HEK293 (cell line): ENCODE measurements at regions not wholly inside any gene's neighbourhood (a gene's known extent, or its start where the extent isn't known, plus 50 kb on each side); places are given as distances from the start of the nearest gene placed in this dataset.

Experiments
- CTCF ChIA-PET: fragments of 350-600 bp; formaldehyde crosslinking; extraction: SDS; loops from one replicate; lab custom pipeline; 2021; ENCODE audit warnings: antibody characterized with exemption; lab: Yijun Ruan, JAX
- POLR2A ChIA-PET: fragments of 300-600 bp; formaldehyde crosslinking; extraction: SDS; loops from one replicate; lab custom pipeline; 2020; ENCODE audit warnings: antibody characterized with exemption, inconsistent platforms; lab: Yijun Ruan, JAX
- H3K27ac ChIP-seq: fragments of 200-500 bp; sonication (Bioruptor generic); 2 replicates; pipeline ENCODE4 v1.5.1; 2014; ENCODE audit warnings: low read depth, low read length, control low read depth, inconsistent platforms; ENCODE audit errors: extremely low read depth
- H3K36me3 ChIP-seq, 2 experiments: fragments of 200-500 bp in 1 of 2; sonication (Bioruptor generic) in 1 of 2; 1 replicate in 1 of 2; 2 replicates in 1 of 2; pipeline ENCODE4 v1.5.1; 2014 to 2017; ENCODE audit warnings: inconsistent platforms in 2 of 2, low read length in 2 of 2; ENCODE audit not compliant: control insufficient read depth in 2 of 2, insufficient read depth in 1 of 2
- H3K4me1 ChIP-seq: fragments of 200-500 bp; sonication (Bioruptor generic); 2 replicates; pipeline ENCODE4 v1.5.1; 2014; ENCODE audit warnings: mild to moderate bottlenecking, low read length, inconsistent platforms; ENCODE audit not compliant: control insufficient read depth, insufficient read depth
- H3K4me3 ChIP-seq: 2 replicates; pipeline ENCODE4 v1.5.1; 2011; ENCODE audit warnings: low read depth, mild to moderate bottlenecking, control low read depth, low read length, moderate library complexity
- H3K9me3 ChIP-seq: fragments of 200-500 bp; sonication (Bioruptor generic); 2 replicates; pipeline ENCODE4 v1.5.1; 2014; ENCODE audit warnings: low read depth, low read length, inconsistent platforms; ENCODE audit not compliant: control insufficient read depth, insufficient read depth
- AEBP2 ChIP-seq: fragments of 450-650 bp; formaldehyde crosslinking; IDR thresholded peaks from 2 replicates; pipeline ENCODE4 v1.5.1; 2016; ENCODE audit warnings: missing biosample characterization, missing genetic modification characterization, borderline replicate concordance
- KLF17 ChIP-seq: fragments of 450-650 bp; formaldehyde crosslinking; IDR thresholded peaks from 2 replicates; pipeline ENCODE4 v1.5.1; 2016; ENCODE audit warnings: missing biosample characterization, missing genetic modification characterization
- SCRT1 ChIP-seq: fragments of 450-650 bp; formaldehyde crosslinking; IDR thresholded peaks from 2 replicates; pipeline ENCODE4 v1.5.1; 2016; ENCODE audit warnings: missing biosample characterization, missing genetic modification characterization, borderline replicate concordance
- TCF7L2 ChIP-seq: IDR thresholded peaks from 2 replicates; pipeline ENCODE4 v1.6.1; 2011; ENCODE audit warnings: low read depth, mild to moderate bottlenecking, inconsistent platforms, low read length, moderate library complexity, borderline replicate concordance
- ZBTB21 ChIP-seq: fragments of 450-650 bp; formaldehyde crosslinking; IDR thresholded peaks from 2 replicates; pipeline ENCODE4 v1.5.1; 2017; ENCODE audit warnings: missing biosample characterization, missing genetic modification characterization
- ZNF112 ChIP-seq: fragments of 450-650 bp; formaldehyde crosslinking; IDR thresholded peaks from 2 replicates; pipeline ENCODE4 v1.5.0; 2017; ENCODE audit warnings: missing biosample characterization, missing genetic modification characterization
- ZNF132 ChIP-seq: fragments of 450-650 bp; formaldehyde crosslinking; IDR thresholded peaks from 2 replicates; pipeline ENCODE4 v1.5.1; 2017; ENCODE audit warnings: missing biosample characterization, missing genetic modification characterization, borderline replicate concordance
- ZNF138 ChIP-seq: fragments of 450-650 bp; formaldehyde crosslinking; IDR thresholded peaks from 2 replicates; pipeline ENCODE4 v1.5.1; 2016; ENCODE audit warnings: missing biosample characterization, missing genetic modification characterization, borderline replicate concordance
- ZNF155 ChIP-seq: fragments of 450-650 bp; formaldehyde crosslinking; IDR thresholded peaks from 2 replicates; pipeline ENCODE4 v1.5.1; 2016; ENCODE audit warnings: missing biosample characterization, missing genetic modification characterization
- ZNF2 ChIP-seq: fragments of 450-650 bp; formaldehyde crosslinking; IDR thresholded peaks from 2 replicates; pipeline ENCODE4 v1.5.1; 2016; ENCODE audit warnings: missing biosample characterization, missing genetic modification characterization
- ZNF221 ChIP-seq: fragments of 450-650 bp; formaldehyde crosslinking; IDR thresholded peaks from 2 replicates; pipeline ENCODE4 v1.5.1; 2017; ENCODE audit warnings: missing biosample characterization, missing genetic modification characterization, borderline replicate concordance
- ZNF266 ChIP-seq: fragments of 450-650 bp; formaldehyde crosslinking; IDR thresholded peaks from 2 replicates; pipeline ENCODE4 v1.5.1; 2016; ENCODE audit warnings: missing biosample characterization, missing genetic modification characterization, low read depth
- ZNF48 ChIP-seq: fragments of 450-650 bp; formaldehyde crosslinking; IDR thresholded peaks from 2 replicates; pipeline ENCODE4 v1.5.1; 2016; ENCODE audit warnings: missing biosample characterization, missing genetic modification characterization
- ZNF654 ChIP-seq: fragments of 450-650 bp; formaldehyde crosslinking; IDR thresholded peaks from 2 replicates; pipeline ENCODE4 v1.5.1; 2016; ENCODE audit warnings: low read depth, missing biosample characterization, missing genetic modification characterization
- ZNF704 ChIP-seq: fragments of 450-650 bp; formaldehyde crosslinking; IDR thresholded peaks from 2 replicates; pipeline ENCODE4 v1.5.1; 2016; ENCODE audit warnings: missing biosample characterization, missing genetic modification characterization
- ZNF747 ChIP-seq: fragments of 450-650 bp; formaldehyde crosslinking; IDR thresholded peaks from 2 replicates; pipeline ENCODE4 v1.5.1; 2016; ENCODE audit warnings: missing biosample characterization, missing genetic modification characterization
- ZNF768 ChIP-seq: fragments of 450-650 bp; formaldehyde crosslinking; IDR thresholded peaks from 2 replicates; pipeline ENCODE4 v1.5.1; 2018; ENCODE audit warnings: missing biosample characterization, mild to moderate bottlenecking, missing genetic modification characterization
- ZSCAN23 ChIP-seq: fragments of 450-650 bp; formaldehyde crosslinking; IDR thresholded peaks from 2 replicates; pipeline ENCODE4 v1.5.1; 2016; ENCODE audit warnings: missing biosample characterization, missing genetic modification characterization
- TF ChIP-seq, protein P1 (sequence below): fragments of 450-650 bp; formaldehyde crosslinking; IDR thresholded peaks from 2 replicates; pipeline ENCODE4 v1.5.1; 2016; ENCODE audit warnings: missing biosample characterization, missing genetic modification characterization
- TF ChIP-seq, protein P2 (sequence below): fragments of 450-650 bp; formaldehyde crosslinking; IDR thresholded peaks from 2 replicates; pipeline ENCODE4 v1.5.1; 2017; ENCODE audit warnings: missing biosample characterization, mild to moderate bottlenecking, missing genetic modification characterization, moderate library complexity

DNA sequence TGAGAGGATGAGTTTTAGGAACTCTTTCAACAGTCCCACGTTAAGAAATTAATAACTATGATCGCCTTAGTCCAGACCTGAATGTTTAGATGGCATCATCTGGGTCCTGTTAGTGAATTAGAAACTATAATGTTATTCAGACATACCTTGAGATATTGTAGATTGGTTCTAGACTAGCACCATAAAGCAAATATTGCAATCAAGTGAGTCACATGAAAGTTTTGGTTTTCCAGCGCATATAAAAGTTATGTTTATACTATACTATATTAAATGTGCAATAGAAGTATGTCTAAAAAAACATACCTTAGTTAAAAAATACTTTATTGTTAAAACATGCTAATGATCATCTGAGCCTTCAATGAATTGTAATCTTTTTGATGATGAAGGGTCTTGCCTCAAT, 106.6 kb upstream of the ATP2B1 start (continued):
- TF ChIP-seq TCF7L2 (no peak), ZNF155 (tag by site-specific recombination) (no peak), ZNF704 (no peak), ZNF221 (tag by site-specific recombination) (no peak)

GRCh38 chr12:89803412-89803811, 94.8 kb upstream of the ATP2B1 start:
- ChIA-PET POLR2A (no interaction called here), CTCF (interaction anchor here (0.6 to 0.7 kb wide), 2 partner anchors 20 to 279 kb away, joined by 3 to 5 read pairs; partner anchors contain the start of gene GALNT4)
- TF ChIP-seq ZNF2 (no peak), ZNF747 (tag by site-specific recombination) (no peak), KLF17 (tag by site-specific recombination) (no peak), ZNF138 (no peak), ZNF266 (no peak), AEBP2 (no peak), ZSCAN23 (tag by site-specific recombination) (no peak), SCRT1 (tag by site-specific recombination) (no peak), ZNF768 (no peak), ZNF48 (no peak), ZBTB21 (tag by site-specific recombination) (no peak), ZNF654 (tag by site-specific recombination) (no peak), ZNF112 (tag by site-specific recombination) (no peak), ZNF132 (tag by site-specific recombination) (no peak)
- TF ChIP-seq, protein P1, sequence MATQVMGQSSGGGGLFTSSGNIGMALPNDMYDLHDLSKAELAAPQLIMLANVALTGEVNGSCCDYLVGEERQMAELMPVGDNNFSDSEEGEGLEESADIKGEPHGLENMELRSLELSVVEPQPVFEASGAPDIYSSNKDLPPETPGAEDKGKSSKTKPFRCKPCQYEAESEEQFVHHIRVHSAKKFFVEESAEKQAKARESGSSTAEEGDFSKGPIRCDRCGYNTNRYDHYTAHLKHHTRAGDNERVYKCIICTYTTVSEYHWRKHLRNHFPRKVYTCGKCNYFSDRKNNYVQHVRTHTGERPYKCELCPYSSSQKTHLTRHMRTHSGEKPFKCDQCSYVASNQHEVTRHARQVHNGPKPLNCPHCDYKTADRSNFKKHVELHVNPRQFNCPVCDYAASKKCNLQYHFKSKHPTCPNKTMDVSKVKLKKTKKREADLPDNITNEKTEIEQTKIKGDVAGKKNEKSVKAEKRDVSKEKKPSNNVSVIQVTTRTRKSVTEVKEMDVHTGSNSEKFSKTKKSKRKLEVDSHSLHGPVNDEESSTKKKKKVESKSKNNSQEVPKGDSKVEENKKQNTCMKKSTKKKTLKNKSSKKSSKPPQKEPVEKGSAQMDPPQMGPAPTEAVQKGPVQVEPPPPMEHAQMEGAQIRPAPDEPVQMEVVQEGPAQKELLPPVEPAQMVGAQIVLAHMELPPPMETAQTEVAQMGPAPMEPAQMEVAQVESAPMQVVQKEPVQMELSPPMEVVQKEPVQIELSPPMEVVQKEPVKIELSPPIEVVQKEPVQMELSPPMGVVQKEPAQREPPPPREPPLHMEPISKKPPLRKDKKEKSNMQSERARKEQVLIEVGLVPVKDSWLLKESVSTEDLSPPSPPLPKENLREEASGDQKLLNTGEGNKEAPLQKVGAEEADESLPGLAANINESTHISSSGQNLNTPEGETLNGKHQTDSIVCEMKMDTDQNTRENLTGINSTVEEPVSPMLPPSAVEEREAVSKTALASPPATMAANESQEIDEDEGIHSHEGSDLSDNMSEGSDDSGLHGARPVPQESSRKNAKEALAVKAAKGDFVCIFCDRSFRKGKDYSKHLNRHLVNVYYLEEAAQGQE (tag by site-specific recombination), result no peak
- TF ChIP-seq, protein P2, sequence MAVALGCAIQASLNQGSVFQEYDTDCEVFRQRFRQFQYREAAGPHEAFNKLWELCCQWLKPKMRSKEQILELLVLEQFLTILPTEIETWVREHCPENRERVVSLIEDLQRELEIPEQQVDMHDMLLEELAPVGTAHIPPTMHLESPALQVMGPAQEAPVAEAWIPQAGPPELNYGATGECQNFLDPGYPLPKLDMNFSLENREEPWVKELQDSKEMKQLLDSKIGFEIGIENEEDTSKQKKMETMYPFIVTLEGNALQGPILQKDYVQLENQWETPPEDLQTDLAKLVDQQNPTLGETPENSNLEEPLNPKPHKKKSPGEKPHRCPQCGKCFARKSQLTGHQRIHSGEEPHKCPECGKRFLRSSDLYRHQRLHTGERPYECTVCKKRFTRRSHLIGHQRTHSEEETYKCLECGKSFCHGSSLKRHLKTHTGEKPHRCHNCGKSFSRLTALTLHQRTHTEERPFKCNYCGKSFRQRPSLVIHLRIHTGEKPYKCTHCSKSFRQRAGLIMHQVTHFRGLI, result no peak
- Histone ChIP-seq H3K36me3 (no peaks in the 10 kb centered on the region), H3K4me3 (no peak overlapping the region), H3K4me1 (no peaks in the 10 kb centered on the region), H3K9me3 (no peaks in the 10 kb centered on the region), H3K27ac (no peak overlapping the region)
